GDM1 (cell line): ENCODE measurements at regions not wholly inside any gene's neighbourhood (a gene's known extent, or its start where the extent isn't known, plus 50 kb on each side); places are given as distances from the start of the nearest gene placed in this dataset.

Source experiments
- DNase-seq: peaks from one replicate; lab custom pipeline; 2025; lab: John Stamatoyannopoulos, UW

DNA sequence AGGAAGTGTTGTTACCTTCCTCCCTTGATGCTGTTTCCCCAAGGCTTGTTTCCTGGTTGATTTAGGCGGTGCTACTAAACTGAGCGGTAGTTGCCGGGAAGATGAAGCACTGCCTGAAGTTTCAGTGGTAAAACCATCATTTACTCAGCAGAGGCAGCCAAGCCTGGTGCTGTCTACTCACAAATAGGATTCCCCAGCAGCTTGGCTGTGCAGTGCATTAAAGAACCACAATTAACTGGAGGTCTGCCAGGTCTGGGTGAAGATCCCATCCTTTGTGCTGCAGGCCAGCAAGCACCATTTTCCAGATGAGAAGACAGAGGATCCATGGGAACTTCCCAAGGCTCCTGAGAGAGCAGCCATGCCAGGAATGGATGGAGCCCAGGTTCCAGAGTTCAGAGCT lies 231.9 kb upstream of the E2F8 start:
- DNase-seq: no peak

DNA sequence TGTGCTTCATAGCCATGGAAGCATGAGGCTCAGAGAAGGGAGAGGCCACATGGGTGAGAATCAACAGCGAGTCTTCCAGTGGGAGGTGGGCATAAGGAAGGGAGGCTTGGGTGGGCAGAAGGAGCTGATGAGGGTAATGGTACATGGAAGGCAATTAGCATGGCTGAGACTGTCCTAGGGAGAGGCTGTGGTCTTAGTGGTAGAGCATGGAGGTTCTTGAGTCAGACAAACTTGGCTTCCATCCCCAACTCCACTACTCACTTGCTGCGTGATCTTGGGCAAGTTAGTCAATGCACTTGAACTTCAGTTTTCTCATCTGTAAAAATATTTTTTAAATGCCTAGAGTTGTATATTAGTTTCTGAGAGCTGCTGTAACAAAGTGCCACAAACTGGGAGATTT lies 227.2 kb upstream of the E2F8 start:
- no peak for DNase-seq

DNA sequence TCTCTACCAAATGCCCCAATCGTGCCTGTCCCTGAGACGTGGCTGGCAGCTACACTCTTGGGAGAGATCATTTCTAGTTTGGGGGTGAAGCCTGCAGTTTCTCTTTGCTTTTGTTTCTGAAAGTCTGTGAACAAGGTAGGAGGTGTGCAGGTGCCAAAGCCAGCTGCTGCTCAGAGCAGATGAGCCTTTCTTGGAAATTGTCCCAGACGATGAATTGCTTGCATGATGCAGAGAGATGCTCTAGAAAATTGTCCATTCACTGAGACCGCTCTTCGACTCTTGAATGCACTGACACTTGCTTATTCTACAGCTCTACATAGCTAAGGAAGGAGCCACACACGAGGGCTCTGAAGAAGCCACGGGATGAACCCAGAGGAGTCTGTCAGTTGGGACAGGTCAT lies 225.6 kb upstream of the E2F8 start:
- no peak for DNase-seq

DNA sequence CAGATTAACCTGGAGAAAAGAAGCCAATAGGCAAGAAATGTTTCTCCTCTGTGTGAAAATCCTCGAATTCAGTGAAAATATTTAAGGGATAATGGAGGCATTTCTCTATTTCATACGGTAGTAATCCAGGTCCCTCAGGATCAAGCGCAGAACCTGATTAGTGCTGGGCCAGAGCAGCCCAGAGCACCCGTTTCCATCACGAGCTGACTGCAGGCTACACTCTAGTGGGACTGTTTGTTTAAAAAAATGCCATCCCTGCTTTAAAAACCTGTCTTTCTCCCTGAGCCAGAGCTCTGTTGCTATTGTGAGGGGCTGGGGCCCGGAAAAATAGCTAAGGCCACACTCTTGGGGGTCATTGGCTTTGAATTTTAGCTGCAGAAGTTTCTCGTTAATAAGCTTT lies 223.2 kb upstream of the E2F8 start:
- DNase-seq: no peak

DNA sequence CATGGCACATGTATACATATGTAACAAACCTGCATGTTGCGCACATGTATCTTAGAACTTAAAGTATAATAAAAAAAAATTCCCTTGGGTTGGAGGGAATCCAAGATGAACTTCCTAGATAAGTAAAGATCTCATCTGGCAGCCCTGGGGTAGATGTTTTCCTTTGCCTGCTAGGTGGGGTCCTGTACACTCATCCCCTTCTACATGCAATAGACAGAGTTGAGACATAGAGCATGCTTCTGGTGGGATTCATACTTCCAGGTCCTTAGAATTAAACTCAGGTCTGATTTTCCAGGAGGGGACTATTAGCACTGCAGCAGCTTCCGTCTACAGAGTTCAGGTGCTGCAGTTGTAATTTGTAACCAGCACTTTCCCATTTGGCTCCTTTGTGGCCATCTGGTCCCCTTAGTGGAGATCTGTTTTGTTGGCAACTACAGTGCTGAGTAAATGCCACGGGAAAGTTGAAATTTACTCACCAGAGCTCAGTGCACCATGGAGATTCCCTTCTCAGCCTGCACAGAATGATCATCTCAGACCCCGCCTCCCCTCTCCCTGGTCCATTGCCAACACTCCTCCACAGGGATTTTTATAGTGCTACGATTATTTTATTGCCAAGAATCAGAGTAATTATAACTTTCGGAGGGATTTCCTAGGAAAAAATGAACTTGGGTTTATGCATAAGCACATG lies 220.1 kb upstream of the E2F8 start:
- DNase-seq: no peak

DNA sequence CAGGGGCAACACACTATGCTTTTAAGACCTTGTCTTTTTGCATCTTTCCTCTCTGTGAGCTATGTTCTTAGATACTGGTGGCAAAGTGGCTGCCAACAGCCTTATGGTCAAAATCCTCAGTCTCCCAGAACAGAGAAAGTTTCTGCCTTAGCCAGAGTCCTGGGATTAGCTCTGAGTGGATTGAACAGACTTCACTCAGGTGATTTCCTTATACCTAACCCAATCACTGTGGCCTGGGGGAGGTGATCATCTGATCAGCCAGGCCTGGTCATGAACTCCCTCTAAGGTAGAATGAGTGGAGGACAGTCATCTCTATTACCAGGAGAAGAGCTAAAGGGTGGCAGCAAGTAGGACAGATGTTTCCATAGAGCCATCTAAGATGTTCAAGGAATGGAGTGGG lies 218.5 kb upstream of the E2F8 start:
- DNase-seq: no peak

DNA sequence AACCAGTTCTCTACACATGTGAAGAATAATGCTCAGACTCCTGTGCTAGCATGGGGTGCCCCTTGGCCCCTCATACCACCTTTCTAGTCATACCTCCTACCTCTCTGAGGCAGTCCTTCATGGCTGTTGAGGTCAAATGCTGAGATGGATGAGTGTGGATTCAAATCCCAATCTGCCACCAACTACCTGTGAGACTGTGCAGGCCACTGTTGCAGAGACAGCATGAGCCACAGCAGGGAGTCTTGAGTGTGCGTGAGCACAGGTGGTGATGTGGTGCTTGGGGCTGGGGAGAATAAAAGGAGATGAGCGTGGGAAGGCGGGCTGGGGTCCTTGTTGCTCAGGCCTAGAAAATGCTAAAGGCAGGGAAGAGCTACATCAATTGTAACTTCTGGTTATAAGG lies 218.0 kb upstream of the E2F8 start:
- DNase-seq: no peak

DNA sequence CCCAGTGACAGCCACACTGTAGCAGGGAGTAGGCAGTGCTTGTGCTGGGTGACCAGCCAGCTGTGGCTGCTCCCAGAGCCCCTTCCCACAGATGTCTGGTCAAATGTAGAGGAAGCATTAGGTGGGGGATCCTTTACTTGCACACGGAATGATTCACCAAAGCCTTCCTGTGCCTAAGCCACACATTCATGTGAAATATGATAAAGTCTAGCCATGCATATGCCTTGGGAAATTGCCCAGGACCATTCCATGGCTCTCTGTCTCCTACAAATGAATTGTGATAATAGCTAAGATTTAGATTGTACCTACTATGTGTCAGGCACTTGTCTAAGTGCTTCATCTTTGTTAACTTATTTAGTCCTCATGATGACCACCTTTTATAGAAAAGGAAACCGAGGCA lies 217.5 kb upstream of the E2F8 start:
- no peak for DNase-seq

DNA sequence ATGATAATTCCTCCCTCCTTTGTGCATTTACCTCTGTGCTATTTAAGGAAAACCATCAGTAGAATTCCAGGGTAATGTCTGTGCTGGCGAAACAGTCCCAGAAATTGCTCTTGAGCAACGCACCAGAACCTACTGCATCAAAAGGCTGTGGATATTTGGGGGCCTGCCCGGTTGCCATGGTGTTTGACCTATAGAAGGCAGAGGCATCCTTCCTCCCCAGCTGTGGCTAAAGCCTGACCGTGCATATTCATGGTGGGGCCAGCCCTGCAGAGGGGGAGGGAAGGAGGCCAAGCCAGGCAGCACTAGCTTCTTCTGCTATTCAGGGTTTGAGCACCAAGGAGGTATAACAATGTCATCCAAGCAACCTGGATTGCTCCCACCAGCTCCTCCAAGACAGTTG lies 215.0 kb upstream of the E2F8 start:
- DNase-seq: no peak

DNA sequence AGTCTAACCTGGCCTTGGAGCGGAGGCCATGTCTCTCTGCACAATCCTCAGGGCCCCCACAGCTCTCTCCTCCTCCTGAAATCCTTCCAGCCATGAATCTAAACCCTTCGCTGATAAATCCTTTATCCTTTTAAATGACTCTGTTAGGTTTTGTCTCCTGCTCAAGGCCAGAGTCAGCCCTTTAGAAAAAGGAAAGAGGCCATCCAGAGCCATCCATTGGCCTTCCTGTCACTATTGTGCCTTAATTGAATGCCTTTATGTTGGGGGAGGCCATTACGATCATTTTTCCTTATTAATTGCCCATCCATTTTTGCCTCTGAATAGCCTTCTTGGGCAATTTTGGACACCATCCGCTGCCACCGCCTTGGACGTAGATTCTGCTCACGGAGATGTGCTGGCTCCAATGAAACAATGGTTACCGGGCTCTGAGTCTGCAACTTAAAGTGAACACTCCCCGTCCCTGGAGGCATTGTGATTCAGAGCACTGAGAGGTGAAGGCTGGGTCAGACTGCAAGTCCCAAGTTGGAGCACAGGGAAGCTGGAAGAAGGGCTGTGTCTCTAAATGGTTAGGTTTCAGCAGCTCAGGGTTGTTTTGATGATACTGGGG lies 213.0 kb upstream of the E2F8 start:
- no peak for DNase-seq

DNA sequence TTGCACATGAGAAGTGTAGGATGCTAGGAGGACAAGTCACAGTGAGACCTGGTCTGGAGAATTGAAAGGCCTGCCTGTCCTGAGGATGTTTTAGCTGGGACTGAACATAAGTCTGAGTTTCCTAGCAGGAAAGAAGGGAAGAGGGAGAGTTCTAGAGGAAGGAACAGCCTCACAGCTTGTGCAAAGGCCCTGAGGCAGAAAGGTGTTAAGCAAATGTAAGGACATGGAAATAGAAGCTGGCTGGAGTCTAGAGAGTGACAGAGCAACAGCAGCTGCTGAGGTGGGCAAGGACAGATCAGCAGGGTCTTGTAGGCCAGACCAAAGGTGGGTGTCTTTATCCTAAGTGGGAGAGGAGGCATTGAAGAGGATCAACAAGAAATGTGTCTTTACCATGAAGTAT lies 210.9 kb upstream of the E2F8 start:
- DNase-seq: no peak

DNA sequence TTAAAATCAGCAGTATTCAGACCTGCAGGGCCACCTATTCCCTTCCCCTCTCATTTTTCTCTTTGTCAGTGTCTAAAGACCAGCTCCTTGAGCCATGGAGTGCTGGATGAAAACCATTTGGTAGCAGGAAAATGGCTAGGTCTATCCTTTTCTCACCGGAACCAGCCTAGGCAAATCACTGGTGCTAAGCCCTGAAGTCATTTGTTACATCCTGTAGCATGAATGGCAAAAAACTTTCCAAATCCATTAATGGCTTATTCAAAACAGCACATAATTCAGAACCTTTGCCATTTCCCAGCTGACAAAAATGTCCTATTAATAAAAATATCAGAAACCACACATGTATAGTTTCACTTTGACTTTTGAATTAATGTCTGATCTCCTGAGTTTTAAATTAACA lies 209.5 kb upstream of the E2F8 start:
- DNase-seq: no peak

DNA sequence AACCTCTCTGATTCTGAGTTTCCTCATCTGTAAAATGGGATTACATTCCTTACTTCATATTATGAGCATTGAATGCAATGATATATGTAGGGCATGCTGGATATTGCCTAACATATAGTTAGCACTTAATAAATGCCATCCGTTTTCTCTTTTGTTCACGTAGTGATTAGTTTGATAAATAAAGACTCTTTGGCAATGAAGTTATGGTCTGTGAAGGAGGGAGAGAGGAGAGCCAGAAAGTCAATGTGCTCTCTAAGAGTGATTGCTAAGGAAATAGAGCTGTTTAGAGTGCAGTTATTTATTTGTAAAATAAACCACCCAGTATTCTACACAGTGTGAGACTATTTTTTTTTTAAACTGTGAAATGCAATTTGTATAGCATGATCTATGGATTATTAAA lies 207.9 kb upstream of the E2F8 start:
- no peak for DNase-seq

DNA sequence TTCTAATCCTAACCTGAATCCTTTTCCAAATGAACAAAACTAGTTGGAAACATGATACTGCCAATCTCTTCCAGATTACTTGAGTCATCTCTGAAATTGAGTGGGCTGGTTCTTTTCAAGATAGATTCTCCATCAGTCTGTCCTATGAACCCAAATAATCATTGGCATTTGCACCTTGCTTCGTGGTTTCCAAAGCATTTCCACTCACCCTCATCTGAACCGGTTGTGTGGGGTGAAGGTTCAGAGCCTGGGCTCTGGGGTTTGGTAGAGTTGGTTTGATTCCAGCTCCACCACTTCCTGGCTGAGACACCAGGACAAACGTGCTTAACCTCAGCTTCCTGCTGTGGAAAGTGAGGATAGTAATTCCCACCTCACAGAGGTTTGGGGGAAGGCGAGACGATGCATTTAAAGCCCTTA lies 206.4 kb upstream of the E2F8 start:
- DNase-seq: no peak

DNA sequence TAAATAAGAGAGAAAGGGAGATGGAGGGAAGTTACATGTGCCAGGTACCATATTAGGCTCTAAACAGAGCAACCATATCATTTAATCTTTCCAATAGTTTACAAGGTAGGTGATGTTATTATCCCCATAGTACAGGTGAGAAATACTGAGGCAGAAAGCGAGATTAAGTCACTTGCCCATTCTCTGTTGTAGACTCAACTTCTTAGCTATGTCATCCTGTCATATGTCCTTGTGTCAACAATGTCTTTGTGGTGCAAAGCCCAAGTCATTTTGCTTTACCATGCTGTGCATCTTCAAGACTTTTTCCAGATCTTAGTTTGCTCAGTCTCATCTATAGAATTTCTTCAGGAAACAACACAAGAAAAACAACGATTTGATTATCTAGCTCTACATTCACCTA lies 205.0 kb upstream of the E2F8 start:
- DNase-seq: no peak

DNA sequence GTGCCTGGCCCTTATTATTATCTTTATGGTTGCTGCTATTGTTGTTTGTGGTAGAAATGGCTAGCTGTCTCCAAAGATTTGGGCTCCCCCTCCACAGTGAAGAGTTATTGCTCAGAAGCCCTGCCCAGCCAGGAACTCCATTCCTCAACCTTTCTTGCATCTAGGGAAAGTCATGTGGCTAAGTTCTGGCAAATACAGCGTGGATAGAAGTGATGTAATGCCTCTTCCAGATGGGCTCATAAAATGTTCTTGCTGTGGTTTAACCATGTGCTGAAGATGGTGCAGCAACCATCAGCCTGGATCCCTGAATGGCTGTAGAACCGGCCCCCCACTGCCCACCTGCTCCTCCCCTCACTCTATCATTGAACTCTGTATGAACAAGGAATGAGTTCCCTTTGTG lies 203.5 kb upstream of the E2F8 start:
- DNase-seq: no peak

DNA sequence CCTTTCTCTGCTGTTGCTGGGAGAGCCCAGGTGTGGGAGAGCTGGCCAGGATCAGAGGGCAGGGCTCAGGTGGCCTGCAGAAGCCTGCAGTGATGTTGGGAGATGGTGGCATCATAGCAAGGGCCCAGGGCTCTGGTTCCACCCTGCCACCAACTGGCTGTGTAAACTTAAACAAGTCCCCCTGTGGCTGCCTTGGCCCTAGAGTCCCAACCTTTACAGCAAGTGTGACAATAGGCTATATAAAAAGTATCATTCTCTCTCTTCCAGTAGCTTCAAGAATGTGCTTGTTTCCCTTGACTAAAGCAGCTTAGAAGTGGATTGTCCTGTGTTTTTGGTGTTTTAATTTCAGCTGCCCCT lies 201.8 kb upstream of the E2F8 start:
- DNase-seq: no peak

DNA sequence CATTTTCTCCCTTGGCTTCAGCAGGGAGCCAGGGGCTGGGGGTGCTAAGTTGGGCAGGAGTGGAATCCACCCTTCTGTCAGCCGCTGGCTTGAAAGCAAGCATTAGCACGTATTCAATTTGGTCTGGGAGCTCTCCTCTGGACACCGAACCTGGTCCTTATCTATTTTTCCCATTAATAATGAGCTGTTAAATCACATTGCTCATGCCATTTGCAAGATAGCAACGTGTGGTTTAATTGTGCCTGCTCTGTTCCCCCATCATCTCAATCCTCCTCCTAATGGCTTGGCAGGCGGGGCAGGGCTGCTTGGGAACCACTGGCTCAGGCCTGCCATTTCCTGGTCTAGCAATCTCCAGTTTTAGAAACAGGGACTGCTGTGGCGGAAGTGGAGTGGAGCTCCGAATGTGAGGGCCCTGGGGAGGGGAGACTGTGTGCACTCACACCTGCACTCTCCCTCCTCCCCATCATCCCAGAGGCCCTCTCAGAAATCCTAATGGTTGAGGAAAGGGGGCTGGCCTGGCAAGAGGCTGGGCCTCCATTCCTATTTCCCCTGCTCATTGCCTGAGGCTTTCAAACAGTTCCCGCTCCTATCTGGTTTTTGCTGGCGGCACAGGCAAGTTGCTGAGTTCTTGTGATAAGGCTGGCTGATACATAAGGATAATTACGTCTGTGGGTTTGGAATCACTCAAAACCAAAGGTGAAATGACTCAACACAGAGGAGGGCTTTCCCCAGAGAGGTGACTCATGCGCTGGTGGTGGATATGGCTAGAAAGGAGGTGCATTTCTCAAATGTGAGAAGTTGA lies 201.2 kb upstream of the E2F8 start:
- DNase-seq: no peak

DNA sequence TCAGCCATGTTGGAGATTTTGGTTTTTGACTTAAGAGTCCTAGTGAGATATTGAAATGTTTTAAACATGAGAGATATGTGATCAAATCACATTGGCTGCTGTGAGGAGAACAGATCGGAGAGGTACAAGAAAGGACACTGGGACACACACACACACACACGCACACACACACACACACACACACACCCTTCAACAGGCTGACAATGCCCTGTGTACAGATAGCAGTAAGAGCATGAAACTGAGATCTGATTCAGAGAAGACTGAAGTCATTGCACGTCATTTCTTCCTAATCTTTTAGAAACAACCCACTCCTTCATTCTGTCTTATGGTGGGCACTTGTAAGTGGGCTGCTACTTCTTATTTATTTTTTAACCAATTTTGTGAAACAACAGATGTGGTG lies 200.5 kb upstream of the E2F8 start:
- DNase-seq: no peak

DNA sequence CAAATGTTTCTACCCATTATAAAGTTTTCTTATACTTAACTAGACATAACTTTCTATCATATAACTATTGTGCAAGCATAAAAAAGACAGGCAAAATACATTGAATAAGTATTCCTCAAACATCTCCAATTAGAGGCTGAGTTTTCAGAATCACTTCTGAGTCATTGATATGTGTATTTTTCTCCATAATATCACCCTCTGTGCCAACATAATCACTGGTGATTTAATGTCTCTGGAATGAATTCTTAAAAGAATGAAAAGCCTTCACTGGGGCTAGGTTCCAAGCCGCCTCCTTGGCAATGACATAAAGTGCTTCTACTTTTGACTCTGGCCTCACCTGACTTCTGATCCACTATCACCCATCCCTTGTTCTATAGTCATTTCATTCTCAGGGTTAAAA lies 197.0 kb upstream of the E2F8 start:
- DNase-seq: no peak

DNA sequence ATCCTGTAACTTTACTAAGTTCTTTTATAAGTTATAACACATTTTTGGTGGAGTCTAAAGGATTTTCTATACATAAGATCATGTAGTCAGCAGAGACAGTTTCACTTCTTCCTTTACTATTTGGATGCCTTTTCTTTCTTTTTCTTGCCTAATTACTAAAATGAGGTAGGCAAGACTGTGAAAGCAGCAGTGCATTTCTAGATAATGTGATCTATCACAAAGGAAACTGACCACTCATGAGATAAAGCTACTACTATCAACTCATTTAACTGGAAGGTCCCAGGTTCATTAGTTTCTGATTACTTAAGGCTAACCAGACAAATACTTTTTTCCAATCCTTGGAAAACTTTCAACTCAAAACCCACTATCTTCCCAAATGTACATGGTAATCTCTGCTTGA lies 196.2 kb upstream of the E2F8 start:
- DNase-seq: no peak

DNA sequence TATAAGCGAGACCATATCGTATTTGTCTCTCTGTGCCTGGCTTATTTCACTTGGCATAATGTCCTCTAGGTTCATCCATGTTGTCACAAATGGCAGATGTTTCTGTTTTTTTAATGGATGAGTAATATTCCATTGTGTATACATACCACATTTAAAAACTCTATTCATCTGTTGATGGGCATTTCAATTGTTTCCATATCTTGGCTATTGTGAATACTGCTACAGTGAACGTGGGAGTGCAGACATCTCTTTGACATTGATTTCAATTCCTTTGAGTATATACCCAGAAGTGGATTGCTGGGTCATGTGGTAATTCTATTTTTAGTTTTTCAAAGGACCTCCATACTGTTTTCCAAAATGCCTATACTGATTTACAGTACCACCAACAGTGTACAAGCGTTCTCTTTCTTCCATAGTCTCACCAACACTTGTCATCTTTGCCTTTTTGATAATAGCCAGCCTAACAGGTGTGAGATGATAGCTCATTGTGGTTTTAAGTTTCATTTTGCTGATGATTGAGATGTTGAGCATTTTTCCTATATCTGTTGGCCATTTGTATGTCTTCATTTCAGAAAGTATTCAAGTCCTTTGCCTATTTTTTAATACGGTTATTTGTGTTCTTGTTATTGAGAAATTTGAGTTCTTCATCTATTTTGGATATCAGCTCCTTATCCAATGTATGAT lies 194.7 kb upstream of the E2F8 start:
- DNase-seq: no peak

DNA sequence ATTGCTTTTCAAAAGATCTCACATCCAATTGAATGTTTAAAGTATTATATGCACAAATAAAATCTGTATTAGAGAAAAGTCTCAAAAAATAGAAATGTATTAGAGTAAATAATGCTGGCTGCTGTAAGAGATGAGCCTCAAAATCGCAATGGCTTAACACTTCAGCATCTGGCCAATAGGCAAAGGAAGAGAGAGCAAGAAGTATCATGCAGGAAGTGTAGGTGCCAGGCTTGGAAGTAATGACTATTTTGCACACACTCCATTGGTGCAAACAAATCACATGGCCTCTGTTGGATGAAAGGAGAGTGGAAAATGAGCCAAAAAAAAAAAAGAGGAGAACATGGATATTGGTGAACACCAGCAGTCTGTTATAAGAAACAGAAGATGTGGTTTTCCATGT lies 193.0 kb upstream of the E2F8 start:
- no peak for DNase-seq
